CD14-positive monocyte (primary cell): ENCODE measurements at regions not wholly inside any gene's neighbourhood (a gene's known extent, or its start where the extent isn't known, plus 50 kb on each side); places are given as distances from the start of the nearest gene placed in this dataset.

Source experiments
- DNase-seq, 3 donors: peaks; one replicate each; pipeline ENCODE4 v3.0.0-alpha.2; 2011 to 2022
- H2AFZ ChIP-seq: 2 replicates; pipeline ENCODE4 v1.6.0; 2012; ENCODE audit warnings: mild to moderate bottlenecking, low read depth, low read length, inconsistent platforms; ENCODE audit not compliant: insufficient read depth, poor library complexity, severe bottlenecking
- H3K27ac ChIP-seq, 2 donors: 1 replicate in 1 of 2; 2 replicates in 1 of 2; pipeline ENCODE4 v1.5.1; 2012 to 2013; ENCODE audit warnings: low read length in 2 of 2, control low read depth in 1 of 2, inconsistent platforms in 1 of 2, low read depth in 1 of 2, mild to moderate bottlenecking in 1 of 2
- H3K27me3 ChIP-seq, 2 donors: one replicate each; pipeline versions ENCODE4 v1.6.0 to v1.6.1; 2011 to 2013; ENCODE audit warnings: low read length in 2 of 2; ENCODE audit not compliant: control insufficient read depth in 2 of 2, insufficient read depth in 2 of 2
- H3K36me3 ChIP-seq, 2 donors: replicated peaks in 1 of 2; 1 replicate in 1 of 2; 2 replicates in 1 of 2; pipeline versions ENCODE4 v1.5.1 to v1.6.1; 2012 to 2013; ENCODE audit warnings: low read length in 2 of 2, control low read depth in 1 of 2, inconsistent platforms in 1 of 2, mild to moderate bottlenecking in 1 of 2; ENCODE audit not compliant: insufficient read depth in 2 of 2, control insufficient read depth in 1 of 2
- H3K4me1 ChIP-seq, 2 donors: 1 replicate in 1 of 2; 2 replicates in 1 of 2; pipeline versions ENCODE4 v1.5.1 to v1.6.1; 2012 to 2013; ENCODE audit warnings: low read length in 2 of 2, control low read depth in 1 of 2, inconsistent platforms in 1 of 2, mild to moderate bottlenecking in 1 of 2, moderate library complexity in 1 of 2; ENCODE audit not compliant: insufficient read depth in 2 of 2, control insufficient read depth in 1 of 2
- H3K4me2 ChIP-seq: replicated peaks from 2 replicates; pipeline ENCODE3; 2012; ENCODE audit warnings: low read length, moderate library complexity, mild to moderate bottlenecking; ENCODE audit not compliant: poor library complexity, severe bottlenecking; ENCODE audit errors: extremely low read depth
- H3K4me3 ChIP-seq, 3 experiments: fragments of 200-600 bp in 1 of 3; sonication (generic) in 1 of 3; replicated peaks in 1 of 3; 1 replicate in 2 of 3; 2 replicates in 1 of 3; pipeline ENCODE4 v1.5.1; 2011 to 2013; ENCODE audit warnings: low read length in 3 of 3, mild to moderate bottlenecking in 3 of 3, control low read depth in 2 of 3, low read depth in 2 of 3, inconsistent platforms in 1 of 3, moderate library complexity in 1 of 3
- H3K79me2 ChIP-seq: 2 replicates; pipeline ENCODE4 v1.6.0; 2012; ENCODE audit warnings: mild to moderate bottlenecking, control low read depth, inconsistent platforms, low read length, moderate library complexity; ENCODE audit not compliant: insufficient read depth
- H3K9ac ChIP-seq: 2 replicates; pipeline ENCODE4 v1.6.0; 2017; ENCODE audit warnings: low read length, mild to moderate bottlenecking; ENCODE audit not compliant: insufficient read depth, poor library complexity, severe bottlenecking
- H3K9me3 ChIP-seq, 2 donors: replicated peaks in 1 of 2; 1 replicate in 1 of 2; 2 replicates in 1 of 2; pipeline versions ENCODE4 v1.5.1 to v1.6.1; 2012 to 2013; ENCODE audit warnings: low read length in 2 of 2, control low read depth in 1 of 2; ENCODE audit not compliant: control insufficient read depth in 1 of 2, insufficient read depth in 1 of 2
- H4K20me1 ChIP-seq: 2 replicates; pipeline ENCODE4 v1.6.0; 2012; ENCODE audit warnings: mild to moderate bottlenecking, low read length, control low read depth, moderate library complexity; ENCODE audit not compliant: insufficient read depth
- H3K27ac Mint-ChIP-seq, 7 donors: one replicate each; pipeline ENCODE4 v1.8.0; 2020; ENCODE audit warnings: mild to moderate bottlenecking in 7 of 7, mixed read lengths in 7 of 7, moderate library complexity in 6 of 7, inconsistent platforms in 2 of 7
- H3K27me3 Mint-ChIP-seq, 3 donors: one replicate each; pipeline ENCODE4 v1.8.0; 2021 to 2022; ENCODE audit warnings: low read depth in 3 of 3, mild to moderate bottlenecking in 3 of 3, mixed read lengths in 3 of 3, moderate library complexity in 3 of 3, inconsistent platforms in 1 of 3
- H3K36me3 Mint-ChIP-seq, 2 donors: one replicate each; pipeline ENCODE4 v1.8.0; 2020; ENCODE audit warnings: mixed read lengths in 2 of 2, inconsistent platforms in 1 of 2, mild to moderate bottlenecking in 1 of 2
- H3K4me1 Mint-ChIP-seq: one replicate; pipeline ENCODE4 v1.8.0; 2020; ENCODE audit warnings: mild to moderate bottlenecking, mixed read lengths
- H3K4me3 Mint-ChIP-seq, 2 donors: one replicate each; pipeline ENCODE4 v1.8.0; 2020; ENCODE audit warnings: mild to moderate bottlenecking in 2 of 2, mixed read lengths in 2 of 2, moderate library complexity in 1 of 2
- H3K9me3 Mint-ChIP-seq, 7 donors: one replicate each; pipeline ENCODE4 v1.8.0; 2020 to 2022; ENCODE audit warnings: mixed read lengths in 7 of 7, mild to moderate bottlenecking in 6 of 7, moderate library complexity in 6 of 7, inconsistent platforms in 2 of 7
- WGBS: methylation state at CpG from one replicate; pipeline ENCODE4 v1.1.5; 2013; ENCODE audit warnings: missing lambda C conversion rate; ENCODE audit not compliant: insufficient coverage; 5-methylcytosine and 5-hydroxymethylcytosine counted together
- intact Hi-C, 2 donors: fragments of 100-400 bp; cut with micrococcal nuclease; formaldehyde crosslinking; loops; one replicate each; pipeline versions ENCODE4 v1.15.0 to v1.15.1; 2023
- TF ChIP-seq, protein P1 (sequence below): fragments of 200-600 bp; IDR thresholded peaks from one replicate; pipeline ENCODE4 v1.8.0; 2022; ENCODE audit warnings: antibody characterized with exemption, mild to moderate bottlenecking

DNA sequence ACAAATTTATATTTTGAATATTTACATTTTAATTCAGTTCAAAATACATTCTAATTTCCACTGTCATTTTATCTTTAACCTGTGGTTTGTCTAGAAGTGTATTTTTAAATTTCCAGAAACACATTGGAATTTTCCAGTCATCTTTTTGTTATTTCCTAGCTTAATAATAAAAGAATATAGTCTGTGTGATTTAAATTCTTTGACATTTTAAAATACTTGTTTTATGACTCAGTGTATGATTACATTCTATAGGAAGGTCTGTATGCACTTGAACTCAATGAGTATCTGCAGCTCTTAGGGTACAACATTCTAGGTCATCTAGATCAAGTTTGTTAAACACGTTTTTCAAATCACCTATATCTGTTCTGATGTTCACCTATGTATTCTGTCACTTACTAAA, 88.3 kb upstream of the MBOAT2 start:
- Histone ChIP-seq H3K4me2 (no peak overlapping the region), H3K27me3 (no peaks in the 10 kb centered on the region), H3K36me3 (no peaks in the 10 kb centered on the region), H3K9ac (no peak overlapping the region), H4K20me1 (no peaks in the 10 kb centered on the region), H3K4me1 (peaks cover 28 to 37% of the 10 kb centered on the region in 2 donors), H3K4me3 (no peak overlapping the region), H3K9me3 (no peaks in the 10 kb centered on the region), H3K79me2 (no peaks in the 10 kb centered on the region), H3K27ac (no peak overlapping the region), H2AFZ (no peak overlapping the region)
- TF ChIP-seq, protein P1, sequence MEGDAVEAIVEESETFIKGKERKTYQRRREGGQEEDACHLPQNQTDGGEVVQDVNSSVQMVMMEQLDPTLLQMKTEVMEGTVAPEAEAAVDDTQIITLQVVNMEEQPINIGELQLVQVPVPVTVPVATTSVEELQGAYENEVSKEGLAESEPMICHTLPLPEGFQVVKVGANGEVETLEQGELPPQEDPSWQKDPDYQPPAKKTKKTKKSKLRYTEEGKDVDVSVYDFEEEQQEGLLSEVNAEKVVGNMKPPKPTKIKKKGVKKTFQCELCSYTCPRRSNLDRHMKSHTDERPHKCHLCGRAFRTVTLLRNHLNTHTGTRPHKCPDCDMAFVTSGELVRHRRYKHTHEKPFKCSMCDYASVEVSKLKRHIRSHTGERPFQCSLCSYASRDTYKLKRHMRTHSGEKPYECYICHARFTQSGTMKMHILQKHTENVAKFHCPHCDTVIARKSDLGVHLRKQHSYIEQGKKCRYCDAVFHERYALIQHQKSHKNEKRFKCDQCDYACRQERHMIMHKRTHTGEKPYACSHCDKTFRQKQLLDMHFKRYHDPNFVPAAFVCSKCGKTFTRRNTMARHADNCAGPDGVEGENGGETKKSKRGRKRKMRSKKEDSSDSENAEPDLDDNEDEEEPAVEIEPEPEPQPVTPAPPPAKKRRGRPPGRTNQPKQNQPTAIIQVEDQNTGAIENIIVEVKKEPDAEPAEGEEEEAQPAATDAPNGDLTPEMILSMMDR, result no peak
- peaks cover 0 to 3% (median 0%) of the 10 kb centered on the region in 7 donors for H3K9me3 Mint-ChIP-seq
- no peak for DNase-seq
- H3K4me1 Mint-ChIP-seq, result peaks cover 34% of the 10 kb centered on the region
- H3K27me3 Mint-ChIP-seq, result peaks cover 0 to 3% (median 0%) of the 10 kb centered on the region in 3 donors
- no peak overlapping the region for H3K4me3 Mint-ChIP-seq
- WGBS, result no CpG with 5 or more reads among the region's 1 CpG
- intact Hi-C loops, result no loop called here
- no peaks in the 10 kb centered on the region for H3K36me3 Mint-ChIP-seq
- H3K27ac Mint-ChIP-seq, result no peak overlapping the region

DNA sequence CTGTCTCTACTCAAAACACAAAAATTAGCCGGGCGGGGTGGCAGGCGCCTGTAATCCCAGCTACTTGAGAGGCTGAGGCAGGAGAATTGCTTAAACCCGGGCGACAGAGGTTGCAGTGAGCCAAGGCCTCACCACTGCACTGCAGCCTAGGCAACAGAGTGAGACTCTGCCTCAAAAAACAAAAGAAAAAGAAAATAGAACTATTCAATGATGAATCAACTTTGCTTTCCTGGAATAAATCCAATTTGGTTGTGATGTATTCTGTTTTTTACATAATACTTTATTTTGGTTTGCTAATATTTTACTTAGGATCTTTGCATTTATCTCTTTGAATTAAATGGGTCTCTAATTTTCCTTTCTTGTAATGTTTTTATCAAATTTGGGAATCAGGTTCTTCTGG, 86.3 kb upstream of the MBOAT2 start:
- peaks cover 0 to 3% (median 0%) of the 10 kb centered on the region in 7 donors for H3K9me3 Mint-ChIP-seq
- no peak overlapping the region for H3K4me3 Mint-ChIP-seq
- no peak overlapping the region for H3K4me2 ChIP-seq
- peaks cover 0 to 3% (median 0%) of the 10 kb centered on the region in 3 donors for H3K27me3 Mint-ChIP-seq
- no peak overlapping the region for H2AFZ ChIP-seq
- DNase-seq, result no peak
- no peaks in the 10 kb centered on the region for H3K27me3 ChIP-seq
- no peak overlapping the region for H3K9ac ChIP-seq
- no peaks in the 10 kb centered on the region for H3K79me2 ChIP-seq
- no peaks in the 10 kb centered on the region for H3K36me3 Mint-ChIP-seq
- H3K4me1 ChIP-seq, result peaks cover 15 to 25% of the 10 kb centered on the region in 2 donors
- no peaks in the 10 kb centered on the region for H3K36me3 ChIP-seq
- TF ChIP-seq, protein P1, result no peak
- H3K4me3 ChIP-seq, result no peak overlapping the region
- H3K27ac Mint-ChIP-seq, result no peak overlapping the region
- no peaks in the 10 kb centered on the region for H3K9me3 ChIP-seq
- WGBS, result no CpG with 5 or more reads among the region's 5 CpGs
- H3K27ac ChIP-seq, result no peak overlapping the region
- intact Hi-C loops, result no loop called here
- H3K4me1 Mint-ChIP-seq, result peaks cover 24% of the 10 kb centered on the region
- H4K20me1 ChIP-seq, result no peaks in the 10 kb centered on the region
